K562 (cell line): ENCODE measurements at regions not wholly inside any gene's neighbourhood (a gene's known extent, or its start where the extent isn't known, plus 50 kb on each side); places are given as distances from the start of the nearest gene placed in this dataset.

ENCODE experiments used
- ATAC-seq: fragments of 200-7000 bp; cut with Tn5 transposase; 3 replicates; pipeline ENCODE4 v1.9.1; 2020; ENCODE audit warnings: moderate library complexity
- BruUV-seq: library from RNA; stranded (reverse); fragments of 400-500 nt; replicated peaks from 2 replicates; lab custom pipeline; 2021; lab: Mats Ljungman, UMichigan
- CTCF ChIA-PET: fragments of 300-600 bp; formaldehyde crosslinking; extraction: SDS; loops from one replicate; lab custom pipeline; 2021; ENCODE audit warnings: low intra/inter-chr PET ratio; lab: Yijun Ruan, JAX
- POLR2A ChIA-PET: fragments of 300-600, 350-650 bp; sonication (Branson Sonifier 250); formaldehyde crosslinking; extraction: SDS; loops from one replicate; lab custom pipeline; 2021; ENCODE audit warnings: antibody characterized with exemption, inconsistent platforms; lab: Yijun Ruan, JAX
- DNase-seq, 4 experiments: peaks; one replicate each; pipeline versions ENCODE4 v3.0.0 to v3.0.0-alpha.2; 2011 to 2018; ENCODE audit warnings: low spot score in 3 of 4, mixed read lengths in 3 of 4; ENCODE audit errors: extremely low read depth in 1 of 4
- FAIRE-seq: peaks from 2 replicates; lab custom pipeline; 2011; peaks lifted over from hg19 to GRCh38; lab: Jason Lieb, UNC
- H2AFZ ChIP-seq: 2 replicates; pipeline ENCODE4 v1.6.0; 2011; ENCODE audit warnings: low read depth, low read length, control low read depth, inconsistent platforms
- H3K27ac ChIP-seq: fragments of 200-600 bp; 3 replicates; pipeline ENCODE4 v1.8.0; 2011; ENCODE audit warnings: low read depth, mild to moderate bottlenecking, control low read depth, inconsistent platforms, low read length, moderate library complexity, mixed read lengths; ENCODE audit errors: extremely low read depth
- H3K27me3 ChIP-seq, 2 experiments: fragments of 300-600 bp in 1 of 2; 2 replicates in 1 of 2; 3 replicates in 1 of 2; pipeline versions ENCODE4 v1.6.0 to v1.8.0; 2011; ENCODE audit warnings: inconsistent platforms in 2 of 2, low read length in 2 of 2, mild to moderate bottlenecking in 1 of 2, mixed read lengths in 1 of 2, moderate library complexity in 1 of 2; ENCODE audit not compliant: control insufficient read depth in 2 of 2, insufficient read depth in 2 of 2
- H3K36me3 ChIP-seq: fragments of 300-600 bp; 3 replicates; pipeline ENCODE4 v1.8.0; 2011; ENCODE audit warnings: mild to moderate bottlenecking, low read length, inconsistent platforms; ENCODE audit not compliant: control insufficient read depth, insufficient read depth
- H3K4me1 ChIP-seq, 2 experiments: fragments of 200-600 bp in 1 of 2; replicated peaks in 1 of 2; 2 replicates in 1 of 2; 3 replicates in 1 of 2; pipeline versions ENCODE4 v1.5.1 to v1.8.0; 2011; ENCODE audit warnings: inconsistent platforms in 2 of 2, low read length in 2 of 2, mild to moderate bottlenecking in 1 of 2, mixed read lengths in 1 of 2, moderate library complexity in 1 of 2; ENCODE audit not compliant: control insufficient read depth in 2 of 2, insufficient read depth in 2 of 2
- H3K4me2 ChIP-seq: 2 replicates; pipeline ENCODE4 v1.6.1; 2011; ENCODE audit warnings: low read length, control low read depth, inconsistent platforms, mixed read lengths; ENCODE audit not compliant: insufficient read depth
- H3K4me3 ChIP-seq: fragments of 200-600 bp; sonication (generic), shearing (Covaris generic); 2 replicates; pipeline ENCODE4 v1.5.1; 2016; ENCODE audit warnings: control low read depth, inconsistent platforms
- H3K79me2 ChIP-seq: fragments of 200-600 bp; 3 replicates; pipeline ENCODE4 v1.8.0; 2011; ENCODE audit warnings: low read length, inconsistent platforms; ENCODE audit not compliant: control insufficient read depth, insufficient read depth
- H3K9ac ChIP-seq, 2 experiments: 2 replicates each; pipeline versions ENCODE4 v1.6.0 to v1.6.1; 2011; ENCODE audit warnings: low read depth in 2 of 2, low read length in 2 of 2, control low read depth in 1 of 2, inconsistent platforms in 1 of 2, mild to moderate bottlenecking in 1 of 2, mixed read lengths in 1 of 2; ENCODE audit not compliant: insufficient read depth in 1 of 2
- H3K9me1 ChIP-seq: one replicate; pipeline ENCODE4 v1.6.0; 2011; ENCODE audit warnings: inconsistent platforms, mild to moderate bottlenecking, low read length, moderate library complexity; ENCODE audit not compliant: control insufficient read depth, insufficient read depth
- H3K9me3 ChIP-seq: replicated peaks from 2 replicates; pipeline ENCODE4 v1.5.1; 2011; ENCODE audit warnings: low read depth, low read length, inconsistent platforms; ENCODE audit not compliant: control insufficient read depth, insufficient read depth
- H4K20me1 ChIP-seq: replicated peaks from 2 replicates; pipeline ENCODE4 v1.6.1; 2011; ENCODE audit warnings: low read length, inconsistent platforms, mixed read lengths; ENCODE audit not compliant: control insufficient read depth, insufficient read depth
- ARHGAP35 ChIP-seq: fragments of 450-650 bp; IDR thresholded peaks from 2 replicates; pipeline ENCODE4 v1.6.1; 2018; ENCODE audit not compliant: partially characterized antibody
- CBX1 ChIP-seq: sonication (generic); IDR thresholded peaks from 2 replicates; pipeline ENCODE4 v1.6.1; 2016; ENCODE audit warnings: antibody characterized with exemption, low read depth, mild to moderate bottlenecking
- SETDB1 ChIP-seq: IDR thresholded peaks from one replicate; pipeline ENCODE4 v1.6.1; 2012; ENCODE audit warnings: low read length, control low read depth, inconsistent platforms
- ZNF24 ChIP-seq: fragments of 450-650 bp; IDR thresholded peaks from 2 replicates; pipeline ENCODE4 v1.6.1; 2016
- ZNF41 ChIP-seq: fragments of 250-450 bp; sonication (Bioruptor Pico); conservative IDR thresholded peaks from 2 replicates; pipeline ENCODE4 v1.4.0; 2020; ENCODE audit warnings: mild to moderate bottlenecking
- WGBS: fragments of 100-300 bp; shearing (Covaris generic); methylation state at CpG from one replicate; pipeline ENCODE4 v1.1.6; 2016; ENCODE audit warnings: low coverage, mixed read lengths; ENCODE audit not compliant: insufficient coverage; ENCODE audit errors: missing lambda C conversion rate; 5-methylcytosine and 5-hydroxymethylcytosine counted together
- in situ Hi-C: fragments of 300-500 bp; cut with MboI; formaldehyde crosslinking; loops from 4 replicates; pipeline ENCODE4 v1.15.0; 2018; ENCODE audit warnings: inconsistent platforms, mixed read lengths
- intact Hi-C: fragments of 100-400 bp; cut with micrococcal nuclease; formaldehyde crosslinking; loops from 2 replicates; pipeline ENCODE4 v1.14.2; 2022
- TF ChIP-seq, protein P1 (sequence below): fragments of 250-450 bp; sonication (Bioruptor Pico); IDR thresholded peaks from 2 replicates; pipeline ENCODE4 v1.5.0; 2021; ENCODE audit warnings: mild to moderate bottlenecking, borderline replicate concordance
- TF ChIP-seq, protein P2 (sequence below): fragments of 200-800 bp; sonication (Bioruptor generic); IDR thresholded peaks from 2 replicates; pipeline ENCODE4 v1.6.1; 2017; ENCODE audit warnings: missing genetic modification characterization, missing compliant biosample characterization

DNA sequence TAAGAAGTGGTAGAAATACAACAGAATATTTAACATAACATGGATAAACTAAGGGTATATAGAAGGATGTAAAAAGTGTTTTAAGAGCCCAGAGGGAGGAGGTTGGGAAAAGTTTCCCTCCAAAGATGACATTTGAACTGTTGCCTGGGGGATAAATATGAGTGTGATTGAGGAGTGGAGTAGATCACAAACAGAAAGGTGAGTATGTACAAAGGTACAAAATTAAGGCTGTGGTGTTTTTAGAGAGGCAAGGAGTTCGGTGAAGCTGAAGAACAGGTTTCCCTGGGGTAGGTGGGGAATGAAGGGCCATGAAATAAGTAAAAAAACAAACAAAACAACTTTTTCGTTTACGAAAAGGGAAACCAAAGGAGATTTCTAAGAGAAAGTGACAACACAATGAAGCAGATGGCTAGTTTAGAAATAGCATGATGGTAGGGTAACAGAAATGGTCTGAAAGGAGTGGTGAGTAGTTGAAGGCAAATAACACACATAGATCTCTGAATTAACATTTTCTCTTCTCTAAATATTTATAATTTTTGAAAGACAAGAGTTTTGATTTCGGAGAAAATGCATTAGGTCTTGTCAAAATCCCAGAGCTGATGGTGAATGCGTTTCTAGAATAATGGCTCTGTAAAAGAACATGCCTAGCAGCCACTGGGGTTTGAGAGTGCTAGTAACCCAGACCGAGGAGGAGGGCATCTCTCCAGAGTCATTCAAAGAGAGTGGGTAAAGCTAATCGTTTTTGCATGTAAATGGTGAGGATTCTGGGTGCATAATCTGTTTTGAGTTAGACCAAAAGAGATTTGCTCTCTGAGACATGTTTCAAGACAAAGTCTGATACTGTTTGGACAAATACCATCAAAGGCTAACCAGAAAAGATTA lies 240.4 kb upstream of the DCN start (continued):
- TF ChIP-seq, protein P1, sequence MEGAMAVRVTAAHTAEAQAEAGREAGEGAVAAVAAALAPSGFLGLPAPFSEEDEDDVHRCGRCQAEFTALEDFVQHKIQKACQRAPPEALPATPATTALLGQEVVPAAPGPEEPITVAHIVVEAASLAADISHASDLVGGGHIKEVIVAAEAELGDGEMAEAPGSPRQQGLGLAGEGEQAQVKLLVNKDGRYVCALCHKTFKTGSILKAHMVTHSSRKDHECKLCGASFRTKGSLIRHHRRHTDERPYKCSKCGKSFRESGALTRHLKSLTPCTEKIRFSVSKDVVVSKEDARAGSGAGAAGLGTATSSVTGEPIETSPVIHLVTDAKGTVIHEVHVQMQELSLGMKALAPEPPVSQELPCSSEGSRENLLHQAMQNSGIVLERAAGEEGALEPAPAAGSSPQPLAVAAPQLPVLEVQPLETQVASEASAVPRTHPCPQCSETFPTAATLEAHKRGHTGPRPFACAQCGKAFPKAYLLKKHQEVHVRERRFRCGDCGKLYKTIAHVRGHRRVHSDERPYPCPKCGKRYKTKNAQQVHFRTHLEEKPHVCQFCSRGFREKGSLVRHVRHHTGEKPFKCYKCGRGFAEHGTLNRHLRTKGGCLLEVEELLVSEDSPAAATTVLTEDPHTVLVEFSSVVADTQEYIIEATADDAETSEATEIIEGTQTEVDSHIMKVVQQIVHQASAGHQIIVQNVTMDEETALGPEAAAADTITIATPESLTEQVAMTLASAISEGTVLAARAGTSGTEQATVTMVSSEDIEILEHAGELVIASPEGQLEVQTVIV (CRISPR knock-in tag), result no peak
- TF ChIP-seq ZNF24 (no peak), ZNF41 (CRISPR knock-in tag) (no peak), CBX1 (no peak), ARHGAP35 (no peak)
- TF ChIP-seq, protein P2, sequence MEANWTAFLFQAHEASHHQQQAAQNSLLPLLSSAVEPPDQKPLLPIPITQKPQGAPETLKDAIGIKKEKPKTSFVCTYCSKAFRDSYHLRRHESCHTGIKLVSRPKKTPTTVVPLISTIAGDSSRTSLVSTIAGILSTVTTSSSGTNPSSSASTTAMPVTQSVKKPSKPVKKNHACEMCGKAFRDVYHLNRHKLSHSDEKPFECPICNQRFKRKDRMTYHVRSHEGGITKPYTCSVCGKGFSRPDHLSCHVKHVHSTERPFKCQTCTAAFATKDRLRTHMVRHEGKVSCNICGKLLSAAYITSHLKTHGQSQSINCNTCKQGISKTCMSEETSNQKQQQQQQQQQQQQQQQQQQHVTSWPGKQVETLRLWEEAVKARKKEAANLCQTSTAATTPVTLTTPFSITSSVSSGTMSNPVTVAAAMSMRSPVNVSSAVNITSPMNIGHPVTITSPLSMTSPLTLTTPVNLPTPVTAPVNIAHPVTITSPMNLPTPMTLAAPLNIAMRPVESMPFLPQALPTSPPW, result no peak

DNA sequence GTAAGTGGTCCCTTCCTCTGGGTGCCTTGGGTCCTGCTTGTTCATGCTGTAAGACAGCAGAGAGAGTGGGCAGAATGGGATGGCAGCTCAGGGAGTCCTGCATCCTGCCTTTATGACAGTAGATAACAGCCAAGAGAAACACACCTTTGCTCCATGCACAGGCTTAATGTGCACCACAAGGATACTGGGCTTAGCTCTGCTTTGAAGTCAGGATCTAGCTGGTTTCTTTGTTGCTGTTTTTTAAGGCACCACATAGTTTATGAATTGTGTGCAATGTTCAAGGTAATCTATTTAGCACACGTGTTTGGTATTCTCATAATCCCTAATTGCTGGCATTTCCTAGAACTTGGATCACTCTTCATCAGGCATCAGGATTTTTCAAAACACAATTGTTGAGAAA lies 239.5 kb upstream of the DCN start:
- H3K9me3 ChIP-seq, result no peaks in the 10 kb centered on the region
- no peak overlapping the region for H3K4me3 ChIP-seq
- H2AFZ ChIP-seq, result no peak overlapping the region
- no peak for DNase-seq
- no peak for ATAC-seq
- H3K36me3 ChIP-seq, result no peaks in the 10 kb centered on the region
- in situ Hi-C loops (no loop called here), intact Hi-C loops (no loop called here)
- no peaks in the 10 kb centered on the region for H3K27me3 ChIP-seq
- no peak overlapping the region for H3K4me2 ChIP-seq
- POLR2A ChIA-PET, result interaction anchor here (1.0 kb wide), 1 partner anchor 8 kb away, joined by 3 read pairs; no protein-coding TSS in a partner anchor
- FAIRE-seq, result no peak
- no peak overlapping the region for H3K27ac ChIP-seq
- H3K9ac ChIP-seq, result no peak overlapping the region
- no peaks in the 10 kb centered on the region for H3K9me1 ChIP-seq
- H4K20me1 ChIP-seq, result no peaks in the 10 kb centered on the region
- 6% methylated on average over 1 of the region's 1 CpG for WGBS
- peaks cover 0 to 4% of the 10 kb centered on the region in 2 experiments; a peak in 1 of 5 replicates for H3K4me1 ChIP-seq
- H3K79me2 ChIP-seq, result no peaks in the 10 kb centered on the region
- no TSS peak for BruUV-seq
- CTCF ChIA-PET, result no interaction called here
- TF ChIP-seq SETDB1, result no peak
